OCI-LY1 (cell line): ENCODE measurements at regions not wholly inside any gene's neighbourhood (a gene's known extent, or its start where the extent isn't known, plus 50 kb on each side); places are given as distances from the start of the nearest gene placed in this dataset.

Source experiments
- H2AFZ ChIP-seq: fragments of 200-600 bp; sonication (generic), shearing (Covaris generic); 2 replicates; pipeline ENCODE4 v1.6.0; 2014; ENCODE audit warnings: antibody characterized with exemption, mild to moderate bottlenecking, low read length
- H3F3A ChIP-seq: fragments of 200-600 bp; sonication (generic), shearing (Covaris generic); 2 replicates; pipeline ENCODE4 v1.6.0; 2014; ENCODE audit warnings: mild to moderate bottlenecking, antibody characterized with exemption, low read length, moderate library complexity; ENCODE audit not compliant: insufficient read depth
- H3K27ac ChIP-seq: fragments of 200-600 bp; sonication (generic); 2 replicates; pipeline ENCODE4 v1.5.1; 2014; ENCODE audit warnings: low read length, mixed run types, mild to moderate bottlenecking, low read depth; ENCODE audit not compliant: poor library complexity, severe bottlenecking
- H3K27me3 ChIP-seq: fragments of 200-600 bp; sonication (generic); 2 replicates; pipeline ENCODE4 v1.6.0; 2014; ENCODE audit warnings: antibody characterized with exemption, mild to moderate bottlenecking, low read length, moderate library complexity; ENCODE audit not compliant: insufficient read depth
- H3K36me3 ChIP-seq: fragments of 200-600 bp; sonication (generic); 2 replicates; pipeline ENCODE4 v1.6.1; 2014; ENCODE audit warnings: mild to moderate bottlenecking, antibody characterized with exemption, low read length, moderate library complexity, mixed read lengths; ENCODE audit not compliant: insufficient read depth
- H3K4me1 ChIP-seq: fragments of 200-600 bp; sonication (generic); 2 replicates; pipeline ENCODE4 v1.5.1; 2014; ENCODE audit warnings: mild to moderate bottlenecking, low read length, moderate library complexity; ENCODE audit not compliant: insufficient read depth, severe bottlenecking
- H3K4me2 ChIP-seq: fragments of 200-600 bp; sonication (generic), shearing (Covaris generic); 2 replicates; pipeline ENCODE4 v1.6.1; 2014; ENCODE audit warnings: low read length
- H3K4me3 ChIP-seq: fragments of 200-600 bp; sonication (generic); 2 replicates; pipeline ENCODE4 v1.5.1; 2014; ENCODE audit warnings: low read length, low read depth, mild to moderate bottlenecking, mixed read lengths; ENCODE audit not compliant: poor library complexity, severe bottlenecking
- H3K79me2 ChIP-seq: fragments of 200-600 bp; shearing (Covaris generic); 2 replicates; pipeline ENCODE4 v1.6.1; 2016; ENCODE audit warnings: mixed run types, low read length, mixed read lengths; ENCODE audit not compliant: insufficient read depth
- H3K9ac ChIP-seq: fragments of 200-600 bp; sonication (generic), shearing (Covaris generic); 2 replicates; pipeline ENCODE4 v1.6.1; 2014; ENCODE audit warnings: mild to moderate bottlenecking, low read length, mixed read lengths
- H3K9me2 ChIP-seq: fragments of 200-600 bp; sonication (generic), shearing (Covaris generic); 2 replicates; pipeline ENCODE4 v1.6.1; 2014; ENCODE audit warnings: low read depth, mild to moderate bottlenecking, low read length, mixed read lengths
- H3K9me3 ChIP-seq: fragments of 200-600 bp; shearing (Covaris generic); 2 replicates; pipeline ENCODE4 v1.6.1; 2014; ENCODE audit warnings: low read length, mixed read lengths
- H4K20me1 ChIP-seq: fragments of 200-600 bp; sonication (generic), shearing (Covaris generic); 2 replicates; pipeline ENCODE4 v1.6.0; 2016; ENCODE audit warnings: mild to moderate bottlenecking, low read length; ENCODE audit not compliant: insufficient read depth
- EZH2 ChIP-seq: fragments of 200-600 bp; sonication (generic), shearing (Covaris generic); IDR thresholded peaks from 2 replicates; pipeline ENCODE4 v1.8.0; 2017; ENCODE audit warnings: borderline replicate concordance, mixed run types, mild to moderate bottlenecking, antibody characterized with exemption, low read length, moderate library complexity, mixed read lengths
- TF ChIP-seq, protein P1 (sequence below): fragments of 200-600 bp; sonication (generic), shearing (Covaris generic); IDR thresholded peaks from 2 replicates; pipeline ENCODE4 v1.5.1; 2017; ENCODE audit warnings: mild to moderate bottlenecking, antibody characterized with exemption, low read length, moderate library complexity, mixed read lengths

DNA sequence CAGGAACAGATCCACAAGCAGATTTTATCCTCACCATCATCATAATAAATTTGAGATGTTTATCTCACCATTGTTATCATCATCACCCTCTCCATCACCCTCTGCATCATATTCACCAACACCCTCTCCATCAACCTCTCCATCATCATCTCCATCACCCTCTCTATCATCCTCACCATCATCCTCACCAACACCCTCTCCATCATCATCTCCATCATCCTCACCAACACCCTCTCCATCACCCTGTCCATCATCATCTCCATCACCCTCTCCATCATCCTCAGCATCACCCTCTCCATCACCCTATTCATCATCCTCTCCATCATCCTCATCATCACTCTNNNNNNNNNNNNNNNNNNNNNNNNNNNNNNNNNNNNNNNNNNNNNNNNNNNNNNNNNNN is 567.0 kb upstream of the SGCD start:
- Histone ChIP-seq H3K9me2 (no peaks in the 10 kb centered on the region), H3K27ac (no peak overlapping the region), H3K9ac (no peak overlapping the region), H2AFZ (no peak overlapping the region), H4K20me1 (no peaks in the 10 kb centered on the region), H3K4me2 (no peak overlapping the region), H3K79me2 (no peaks in the 10 kb centered on the region), H3F3A (no peaks in the 10 kb centered on the region), H3K27me3 (no peaks in the 10 kb centered on the region), H3K9me3 (no peaks in the 10 kb centered on the region), H3K36me3 (no peaks in the 10 kb centered on the region), H3K4me3 (no peak overlapping the region), H3K4me1 (no peaks in the 10 kb centered on the region)
- no peak for TF ChIP-seq EZH2
- TF ChIP-seq, protein P1, sequence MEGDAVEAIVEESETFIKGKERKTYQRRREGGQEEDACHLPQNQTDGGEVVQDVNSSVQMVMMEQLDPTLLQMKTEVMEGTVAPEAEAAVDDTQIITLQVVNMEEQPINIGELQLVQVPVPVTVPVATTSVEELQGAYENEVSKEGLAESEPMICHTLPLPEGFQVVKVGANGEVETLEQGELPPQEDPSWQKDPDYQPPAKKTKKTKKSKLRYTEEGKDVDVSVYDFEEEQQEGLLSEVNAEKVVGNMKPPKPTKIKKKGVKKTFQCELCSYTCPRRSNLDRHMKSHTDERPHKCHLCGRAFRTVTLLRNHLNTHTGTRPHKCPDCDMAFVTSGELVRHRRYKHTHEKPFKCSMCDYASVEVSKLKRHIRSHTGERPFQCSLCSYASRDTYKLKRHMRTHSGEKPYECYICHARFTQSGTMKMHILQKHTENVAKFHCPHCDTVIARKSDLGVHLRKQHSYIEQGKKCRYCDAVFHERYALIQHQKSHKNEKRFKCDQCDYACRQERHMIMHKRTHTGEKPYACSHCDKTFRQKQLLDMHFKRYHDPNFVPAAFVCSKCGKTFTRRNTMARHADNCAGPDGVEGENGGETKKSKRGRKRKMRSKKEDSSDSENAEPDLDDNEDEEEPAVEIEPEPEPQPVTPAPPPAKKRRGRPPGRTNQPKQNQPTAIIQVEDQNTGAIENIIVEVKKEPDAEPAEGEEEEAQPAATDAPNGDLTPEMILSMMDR: no peak

DNA sequence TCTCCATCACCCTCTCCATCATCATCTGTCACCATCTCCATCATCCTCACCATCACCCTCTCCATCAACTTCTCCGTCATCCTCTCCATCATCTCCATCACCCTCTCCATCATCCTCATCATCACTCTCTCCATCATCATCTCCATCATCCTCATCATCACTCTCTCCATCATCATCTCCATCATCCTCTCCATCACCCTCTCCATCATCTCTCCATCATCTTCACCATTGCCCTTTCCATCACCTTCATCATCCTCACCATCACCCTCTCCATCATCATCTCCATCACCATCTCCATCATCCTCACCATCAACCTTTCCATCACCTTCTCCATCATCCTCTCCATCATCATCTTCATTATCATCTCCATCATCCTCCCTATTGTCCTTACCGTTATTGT is 565.5 kb upstream of the SGCD start:
- H3F3A ChIP-seq: no peaks in the 10 kb centered on the region
- H3K27ac ChIP-seq: no peak overlapping the region
- no peaks in the 10 kb centered on the region for H3K36me3 ChIP-seq
- H3K9ac ChIP-seq: no peak overlapping the region
- no peak overlapping the region for H3K4me2 ChIP-seq
- H3K27me3 ChIP-seq: no peaks in the 10 kb centered on the region
- no peaks in the 10 kb centered on the region for H3K9me3 ChIP-seq
- TF ChIP-seq EZH2: no peak
- TF ChIP-seq, protein P1: no peak
- no peaks in the 10 kb centered on the region for H3K79me2 ChIP-seq
- H2AFZ ChIP-seq: no peak overlapping the region
- no peaks in the 10 kb centered on the region for H3K9me2 ChIP-seq
- no peak overlapping the region for H3K4me3 ChIP-seq
- H4K20me1 ChIP-seq: no peaks in the 10 kb centered on the region
- no peaks in the 10 kb centered on the region for H3K4me1 ChIP-seq

DNA sequence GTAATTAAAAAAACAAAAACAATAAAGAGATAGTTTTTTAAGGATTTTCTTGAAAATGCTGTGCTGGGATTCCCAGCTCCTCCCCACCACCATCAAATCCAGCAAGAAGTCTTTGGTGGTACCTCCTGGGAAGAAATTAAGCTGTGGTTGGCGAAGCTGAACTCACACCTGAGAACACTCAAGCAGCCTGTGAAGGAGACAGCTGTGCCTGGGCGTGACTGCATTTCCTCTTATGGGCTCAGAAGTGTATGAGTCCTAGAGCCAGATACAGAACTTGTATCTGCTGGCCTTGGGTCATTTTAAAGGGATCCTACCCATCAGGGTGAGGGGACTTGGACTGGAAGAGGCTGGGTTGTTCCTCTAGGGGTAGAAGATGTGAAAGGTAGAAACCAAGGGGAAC is 561.2 kb upstream of the SGCD start:
- H3K4me2 ChIP-seq: no peak overlapping the region
- no peak overlapping the region for H2AFZ ChIP-seq
- no peaks in the 10 kb centered on the region for H3K4me1 ChIP-seq
- no peaks in the 10 kb centered on the region for H3F3A ChIP-seq
- TF ChIP-seq EZH2: no peak
- TF ChIP-seq, protein P1: no peak
- no peaks in the 10 kb centered on the region for H3K27me3 ChIP-seq
- H3K9me3 ChIP-seq: no peaks in the 10 kb centered on the region
- H3K4me3 ChIP-seq: no peak overlapping the region
- no peak overlapping the region for H3K9ac ChIP-seq
- no peaks in the 10 kb centered on the region for H3K9me2 ChIP-seq
- H3K79me2 ChIP-seq: no peaks in the 10 kb centered on the region
- no peaks in the 10 kb centered on the region for H3K36me3 ChIP-seq
- no peak overlapping the region for H3K27ac ChIP-seq
- no peaks in the 10 kb centered on the region for H4K20me1 ChIP-seq
